SK-N-SH treated with all-trans-retinoic acid at 6 μM for 48 hours (cell line): ENCODE measurements at regions not wholly inside any gene's neighbourhood (a gene's known extent, or its start where the extent isn't known, plus 50 kb on each side); places are given as distances from the start of the nearest gene placed in this dataset.

ENCODE experiments used
- ATAC-seq: fragments of 200-7000 bp; cut with Tn5 transposase; 3 replicates; pipeline ENCODE4 v1.9.1; 2020; ENCODE audit warnings: mild to moderate bottlenecking, moderate library complexity
- ARNTL ChIP-seq: fragments of 450-650 bp; formaldehyde crosslinking; IDR thresholded peaks from 2 replicates; pipeline ENCODE4 v1.5.0; 2020; ENCODE audit warnings: low read depth, mild to moderate bottlenecking, moderate library complexity, borderline replicate concordance
- BACH2 ChIP-seq: fragments of 250-450 bp; sonication (Bioruptor Pico); IDR thresholded peaks from 2 replicates; pipeline ENCODE4 v1.9.0; 2021; ENCODE audit warnings: mild to moderate bottlenecking, borderline replicate concordance
- CSDC2 ChIP-seq: fragments of 250-450 bp; sonication (Bioruptor Pico); IDR thresholded peaks from 2 replicates; pipeline ENCODE4 v1.5.0; 2020; ENCODE audit warnings: mild to moderate bottlenecking, moderate library complexity
- ESRRG ChIP-seq: fragments of 250-450 bp; sonication (Bioruptor Pico); IDR thresholded peaks from 2 replicates; pipeline ENCODE4 v1.6.1; 2021; ENCODE audit warnings: mild to moderate bottlenecking
- GLIS3 ChIP-seq: fragments of 250-450 bp; sonication (Bioruptor Pico); IDR thresholded peaks from 2 replicates; pipeline ENCODE4 v1.5.0; 2020; ENCODE audit warnings: mild to moderate bottlenecking, moderate library complexity
- ISL1 ChIP-seq: fragments of 250-450 bp; sonication (Bioruptor Pico); IDR thresholded peaks from 2 replicates; pipeline ENCODE4 v2.1.2; 2022; ENCODE audit warnings: mild to moderate bottlenecking, moderate library complexity
- OSR1 ChIP-seq: fragments of 250-450 bp; sonication (Bioruptor Pico); IDR thresholded peaks from 2 replicates; pipeline ENCODE4 v1.8.0; 2022; ENCODE audit warnings: moderate library complexity, mild to moderate bottlenecking, inconsistent platforms
- PPARA ChIP-seq: fragments of 250-450 bp; sonication (Bioruptor Pico); IDR thresholded peaks from 2 replicates; pipeline ENCODE4 v1.5.0; 2020; ENCODE audit warnings: mild to moderate bottlenecking, borderline replicate concordance
- RARB ChIP-seq: fragments of 250-450 bp; sonication (Bioruptor Pico); IDR thresholded peaks from 2 replicates; pipeline ENCODE4 v1.8.0; 2021; ENCODE audit warnings: mild to moderate bottlenecking, moderate library complexity
- SNAI2 ChIP-seq: fragments of 250-450 bp; sonication (Bioruptor Pico); IDR thresholded peaks from 2 replicates; pipeline ENCODE4 v1.5.0; 2020; ENCODE audit warnings: mild to moderate bottlenecking, moderate library complexity
- TCF4 ChIP-seq: fragments of 250-450 bp; sonication (Bioruptor Pico); IDR thresholded peaks from 2 replicates; pipeline ENCODE4 v1.8.0; 2021; ENCODE audit warnings: mild to moderate bottlenecking, moderate library complexity, borderline replicate concordance
- TOX ChIP-seq: fragments of 250-450 bp; sonication (Bioruptor Pico); IDR thresholded peaks from 2 replicates; pipeline ENCODE4 v1.8.0; 2021; ENCODE audit warnings: mild to moderate bottlenecking, moderate library complexity, borderline replicate concordance
- ZC3H10 ChIP-seq: fragments of 250-450 bp; sonication (Bioruptor Pico); IDR thresholded peaks from 2 replicates; pipeline ENCODE4 v1.5.1; 2021; ENCODE audit warnings: mild to moderate bottlenecking, moderate library complexity
- ZFP3 ChIP-seq: fragments of 250-450 bp; sonication (Bioruptor Pico); IDR thresholded peaks from 2 replicates; pipeline ENCODE4 v1.5.0; 2020; ENCODE audit warnings: mild to moderate bottlenecking, moderate library complexity
- ZNF565 ChIP-seq: fragments of 450-650 bp; formaldehyde crosslinking; conservative IDR thresholded peaks from 2 replicates; pipeline ENCODE4 v1.5.0; 2020; ENCODE audit warnings: low read depth, mild to moderate bottlenecking, moderate library complexity
- ZNF70 ChIP-seq: fragments of 450-650 bp; formaldehyde crosslinking; IDR thresholded peaks from 2 replicates; pipeline ENCODE4 v1.5.0; 2020; ENCODE audit warnings: mild to moderate bottlenecking, moderate library complexity
- ZNF8 ChIP-seq: fragments of 450-650 bp; formaldehyde crosslinking; IDR thresholded peaks from 2 replicates; pipeline ENCODE4 v1.5.0; 2020; ENCODE audit warnings: mild to moderate bottlenecking, moderate library complexity
- TF ChIP-seq, protein P1 (sequence below): fragments of 250-450 bp; sonication (Bioruptor Pico); IDR thresholded peaks from 2 replicates; pipeline ENCODE4 v1.5.0; 2020; ENCODE audit warnings: mild to moderate bottlenecking, moderate library complexity
- TF ChIP-seq, protein P2 (sequence below): fragments of 250-450 bp; sonication (Bioruptor Pico); IDR thresholded peaks from 2 replicates; pipeline ENCODE4 v1.8.0; 2021; ENCODE audit warnings: low read depth, mild to moderate bottlenecking, moderate library complexity, borderline replicate concordance
- TF ChIP-seq, protein P3 (sequence below): fragments of 250-450 bp; sonication (Bioruptor Pico); IDR thresholded peaks from 2 replicates; pipeline ENCODE4 v1.5.1; 2021; ENCODE audit warnings: mild to moderate bottlenecking, moderate library complexity
- TF ChIP-seq, protein P4 (sequence below): fragments of 250-450 bp; sonication (Bioruptor Pico); IDR thresholded peaks from 2 replicates; pipeline ENCODE4 v1.8.0; 2020; ENCODE audit warnings: mild to moderate bottlenecking, moderate library complexity, borderline replicate concordance

DNA sequence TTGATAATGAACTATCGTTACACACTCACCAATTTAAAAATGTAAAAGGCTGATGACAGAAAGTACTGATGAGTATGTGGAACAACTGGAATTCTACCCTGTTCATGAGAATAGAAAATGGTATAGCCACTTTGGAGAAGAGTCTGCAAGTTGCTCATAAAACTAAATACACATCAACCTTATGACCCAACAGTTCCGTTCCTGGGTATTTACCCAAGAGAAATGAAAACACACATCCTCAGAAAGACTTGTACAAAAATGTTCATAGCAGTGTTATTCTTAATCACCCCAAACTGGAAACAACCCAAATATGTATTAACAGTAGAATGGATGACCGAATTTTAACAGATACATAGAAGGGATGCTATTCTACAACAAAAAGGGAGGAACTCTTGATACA lies 145.7 kb upstream of the LRFN2 start:
- ATAC-seq: no peak
- TF ChIP-seq, protein P1, sequence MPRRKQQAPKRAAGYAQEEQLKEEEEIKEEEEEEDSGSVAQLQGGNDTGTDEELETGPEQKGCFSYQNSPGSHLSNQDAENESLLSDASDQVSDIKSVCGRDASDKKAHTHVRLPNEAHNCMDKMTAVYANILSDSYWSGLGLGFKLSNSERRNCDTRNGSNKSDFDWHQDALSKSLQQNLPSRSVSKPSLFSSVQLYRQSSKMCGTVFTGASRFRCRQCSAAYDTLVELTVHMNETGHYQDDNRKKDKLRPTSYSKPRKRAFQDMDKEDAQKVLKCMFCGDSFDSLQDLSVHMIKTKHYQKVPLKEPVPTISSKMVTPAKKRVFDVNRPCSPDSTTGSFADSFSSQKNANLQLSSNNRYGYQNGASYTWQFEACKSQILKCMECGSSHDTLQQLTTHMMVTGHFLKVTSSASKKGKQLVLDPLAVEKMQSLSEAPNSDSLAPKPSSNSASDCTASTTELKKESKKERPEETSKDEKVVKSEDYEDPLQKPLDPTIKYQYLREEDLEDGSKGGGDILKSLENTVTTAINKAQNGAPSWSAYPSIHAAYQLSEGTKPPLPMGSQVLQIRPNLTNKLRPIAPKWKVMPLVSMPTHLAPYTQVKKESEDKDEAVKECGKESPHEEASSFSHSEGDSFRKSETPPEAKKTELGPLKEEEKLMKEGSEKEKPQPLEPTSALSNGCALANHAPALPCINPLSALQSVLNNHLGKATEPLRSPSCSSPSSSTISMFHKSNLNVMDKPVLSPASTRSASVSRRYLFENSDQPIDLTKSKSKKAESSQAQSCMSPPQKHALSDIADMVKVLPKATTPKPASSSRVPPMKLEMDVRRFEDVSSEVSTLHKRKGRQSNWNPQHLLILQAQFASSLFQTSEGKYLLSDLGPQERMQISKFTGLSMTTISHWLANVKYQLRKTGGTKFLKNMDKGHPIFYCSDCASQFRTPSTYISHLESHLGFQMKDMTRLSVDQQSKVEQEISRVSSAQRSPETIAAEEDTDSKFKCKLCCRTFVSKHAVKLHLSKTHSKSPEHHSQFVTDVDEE (CRISPR knock-in tag): no peak
- no peak for TF ChIP-seq ZNF70
- TF ChIP-seq PPARA (CRISPR knock-in tag): no peak
- no peak for TF ChIP-seq BACH2 (CRISPR knock-in tag)
- TF ChIP-seq ZFP3 (CRISPR knock-in tag): no peak
- TF ChIP-seq TOX (CRISPR knock-in tag): no peak
- TF ChIP-seq ESRRG: no peak
- TF ChIP-seq, protein P2, sequence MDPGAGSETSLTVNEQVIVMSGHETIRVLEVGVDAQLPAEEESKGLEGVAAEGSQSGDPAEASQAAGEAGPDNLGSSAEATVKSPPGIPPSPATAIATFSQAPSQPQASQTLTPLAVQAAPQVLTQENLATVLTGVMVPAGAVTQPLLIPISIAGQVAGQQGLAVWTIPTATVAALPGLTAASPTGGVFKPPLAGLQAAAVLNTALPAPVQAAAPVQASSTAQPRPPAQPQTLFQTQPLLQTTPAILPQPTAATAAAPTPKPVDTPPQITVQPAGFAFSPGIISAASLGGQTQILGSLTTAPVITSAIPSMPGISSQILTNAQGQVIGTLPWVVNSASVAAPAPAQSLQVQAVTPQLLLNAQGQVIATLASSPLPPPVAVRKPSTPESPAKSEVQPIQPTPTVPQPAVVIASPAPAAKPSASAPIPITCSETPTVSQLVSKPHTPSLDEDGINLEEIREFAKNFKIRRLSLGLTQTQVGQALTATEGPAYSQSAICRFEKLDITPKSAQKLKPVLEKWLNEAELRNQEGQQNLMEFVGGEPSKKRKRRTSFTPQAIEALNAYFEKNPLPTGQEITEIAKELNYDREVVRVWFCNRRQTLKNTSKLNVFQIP (CRISPR knock-in tag): no peak
- TF ChIP-seq ZNF565 (CRISPR knock-in tag): no peak
- TF ChIP-seq ZC3H10: no peak
- no peak for TF ChIP-seq OSR1
- TF ChIP-seq, protein P3, sequence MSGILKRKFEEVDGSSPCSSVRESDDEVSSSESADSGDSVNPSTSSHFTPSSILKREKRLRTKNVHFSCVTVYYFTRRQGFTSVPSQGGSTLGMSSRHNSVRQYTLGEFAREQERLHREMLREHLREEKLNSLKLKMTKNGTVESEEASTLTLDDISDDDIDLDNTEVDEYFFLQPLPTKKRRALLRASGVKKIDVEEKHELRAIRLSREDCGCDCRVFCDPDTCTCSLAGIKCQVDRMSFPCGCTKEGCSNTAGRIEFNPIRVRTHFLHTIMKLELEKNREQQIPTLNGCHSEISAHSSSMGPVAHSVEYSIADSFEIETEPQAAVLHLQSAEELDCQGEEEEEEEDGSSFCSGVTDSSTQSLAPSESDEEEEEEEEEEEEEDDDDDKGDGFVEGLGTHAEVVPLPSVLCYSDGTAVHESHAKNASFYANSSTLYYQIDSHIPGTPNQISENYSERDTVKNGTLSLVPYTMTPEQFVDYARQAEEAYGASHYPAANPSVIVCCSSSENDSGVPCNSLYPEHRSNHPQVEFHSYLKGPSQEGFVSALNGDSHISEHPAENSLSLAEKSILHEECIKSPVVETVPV (CRISPR knock-in tag): no peak
- TF ChIP-seq ISL1 (CRISPR knock-in tag): no peak
- no peak for TF ChIP-seq ARNTL (CRISPR knock-in tag)
- TF ChIP-seq SNAI2 (CRISPR knock-in tag): no peak
- no peak for TF ChIP-seq ZNF8

DNA sequence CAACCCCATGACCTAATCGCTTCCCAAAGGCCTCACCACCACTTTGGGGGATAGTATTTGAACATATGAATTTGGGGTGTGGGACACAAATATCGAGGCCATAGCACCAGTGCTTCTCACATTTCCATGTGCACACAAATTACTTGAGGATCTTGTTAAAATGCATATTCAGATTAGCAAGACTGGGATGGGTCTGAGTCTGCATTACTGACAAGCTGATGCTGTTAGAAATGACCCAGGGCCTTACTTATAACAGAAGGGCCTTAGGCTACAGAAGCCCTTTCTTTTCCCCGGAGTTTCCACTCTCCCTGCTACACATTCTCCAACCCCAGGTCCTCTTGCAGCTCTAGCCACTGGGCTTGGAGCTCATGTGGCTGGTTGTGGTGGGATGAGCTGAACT lies 141.5 kb upstream of the LRFN2 start:
- no peak for TF ChIP-seq ARNTL (CRISPR knock-in tag)
- TF ChIP-seq ESRRG: no peak
- TF ChIP-seq, protein P4, sequence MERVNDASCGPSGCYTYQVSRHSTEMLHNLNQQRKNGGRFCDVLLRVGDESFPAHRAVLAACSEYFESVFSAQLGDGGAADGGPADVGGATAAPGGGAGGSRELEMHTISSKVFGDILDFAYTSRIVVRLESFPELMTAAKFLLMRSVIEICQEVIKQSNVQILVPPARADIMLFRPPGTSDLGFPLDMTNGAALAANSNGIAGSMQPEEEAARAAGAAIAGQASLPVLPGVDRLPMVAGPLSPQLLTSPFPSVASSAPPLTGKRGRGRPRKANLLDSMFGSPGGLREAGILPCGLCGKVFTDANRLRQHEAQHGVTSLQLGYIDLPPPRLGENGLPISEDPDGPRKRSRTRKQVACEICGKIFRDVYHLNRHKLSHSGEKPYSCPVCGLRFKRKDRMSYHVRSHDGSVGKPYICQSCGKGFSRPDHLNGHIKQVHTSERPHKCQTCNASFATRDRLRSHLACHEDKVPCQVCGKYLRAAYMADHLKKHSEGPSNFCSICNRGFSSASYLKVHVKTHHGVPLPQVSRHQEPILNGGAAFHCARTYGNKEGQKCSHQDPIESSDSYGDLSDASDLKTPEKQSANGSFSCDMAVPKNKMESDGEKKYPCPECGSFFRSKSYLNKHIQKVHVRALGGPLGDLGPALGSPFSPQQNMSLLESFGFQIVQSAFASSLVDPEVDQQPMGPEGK: no peak
- TF ChIP-seq, protein P1 (CRISPR knock-in tag): no peak
- no peak for TF ChIP-seq TCF4 (CRISPR knock-in tag)
- TF ChIP-seq TOX (CRISPR knock-in tag): no peak
- TF ChIP-seq PPARA (CRISPR knock-in tag): no peak
- no peak for ATAC-seq

DNA sequence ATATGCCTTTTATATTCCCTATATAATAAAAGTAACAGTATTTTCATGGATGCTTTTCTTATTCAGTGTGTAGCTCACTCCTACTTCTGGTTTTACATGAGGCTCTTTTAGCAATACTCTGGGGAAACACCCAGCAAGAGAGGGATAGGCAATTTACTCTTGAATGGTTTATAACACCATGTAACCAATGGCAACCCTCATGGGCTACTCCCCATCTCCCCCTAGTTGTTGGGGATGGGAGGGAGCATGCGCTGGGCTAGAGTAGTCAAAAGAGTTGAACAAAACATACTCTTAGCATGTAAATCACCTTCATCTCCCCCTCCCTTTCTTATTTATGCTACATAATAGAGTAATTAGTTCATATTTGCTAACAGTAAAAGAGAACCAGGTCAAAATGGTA lies 140.1 kb upstream of the LRFN2 start:
- no peak for ATAC-seq
- no peak for TF ChIP-seq ESRRG
- TF ChIP-seq ZFP3 (CRISPR knock-in tag): no peak
- TF ChIP-seq CSDC2 (CRISPR knock-in tag): no peak
- TF ChIP-seq GLIS3 (CRISPR knock-in tag): no peak
- no peak for TF ChIP-seq BACH2 (CRISPR knock-in tag)
- TF ChIP-seq SNAI2 (CRISPR knock-in tag): no peak
- no peak for TF ChIP-seq ARNTL (CRISPR knock-in tag)
- TF ChIP-seq, protein P3 (CRISPR knock-in tag): no peak
- no peak for TF ChIP-seq RARB (CRISPR knock-in tag)
- no peak for TF ChIP-seq ISL1 (CRISPR knock-in tag)
- no peak for TF ChIP-seq OSR1
- TF ChIP-seq, protein P2 (CRISPR knock-in tag): no peak
- TF ChIP-seq TCF4 (CRISPR knock-in tag): no peak
- no peak for TF ChIP-seq ZNF70
- TF ChIP-seq ZNF565 (CRISPR knock-in tag): no peak
- no peak for TF ChIP-seq ZC3H10
